ENCODE measurements at regions not wholly inside any gene's neighbourhood (a gene's known extent, or its start where the extent isn't known, plus 50 kb on each side); places are given as distances from the start of the nearest gene placed in this dataset.
"Not testable (repeated sequence)": the region's sequence is repeated elsewhere in the genome, so short reads cannot be mapped to it uniquely, and the experiment has no call there.

- no peak for DNase-seq
- Histone ChIP-seq H2AK5ac (ENCODE audit: low read length) (no peak overlapping the region), H3K56ac (ENCODE audit: low read length) (no peak overlapping the region), H3K4me1 (ENCODE audit: control insufficient read depth, low read depth, low read length) (no peaks in the 10 kb centered on the region), H3K4me3 (ENCODE audit: low read length) (no peak overlapping the region), H3K9ac (ENCODE audit: low read length) (no peak overlapping the region), H3K27ac (ENCODE audit: low read depth, low read length) (no peak overlapping the region), H3K36me3 (ENCODE audit: control insufficient read depth, insufficient read depth, low read length) (no peaks in the 10 kb centered on the region), H2BK120ac (ENCODE audit: low read depth, low read length) (no peak overlapping the region), H4K5ac (ENCODE audit: low read length) (no peak overlapping the region), H3K27me3 (ENCODE audit: insufficient read depth, low read length, poor library complexity) (peaks cover 4% of the 10 kb centered on the region), H3K18ac (ENCODE audit: low read length) (no peak overlapping the region), H3K23ac (ENCODE audit: low read length) (peak overlapping the region; percentile 66), H2BK15ac (replicated peaks; ENCODE audit: low read depth) (no peak overlapping the region), H2BK5ac (ENCODE audit: low read length) (no peak overlapping the region), H3K79me2 (ENCODE audit: control insufficient read depth, insufficient read depth, low read length) (no peaks in the 10 kb centered on the region), H3K79me1 (ENCODE audit: low read length) (no peaks in the 10 kb centered on the region), H3K4ac (ENCODE audit: low read depth, low read length) (no peak overlapping the region), H3K4me2 (ENCODE audit: low read length) (no peak overlapping the region), H4K8ac (ENCODE audit: low read depth, low read length) (no peak overlapping the region)
- WGBS (ENCODE audit: extremely low coverage, insufficient coverage, low lambda C conversion rate), result no CpG with 5 or more reads among the region's 4 CpGs
These were observed 76.2 kb upstream of the TOP3B start for GRCh38 chr22:22058633-22059290.

DNA sequence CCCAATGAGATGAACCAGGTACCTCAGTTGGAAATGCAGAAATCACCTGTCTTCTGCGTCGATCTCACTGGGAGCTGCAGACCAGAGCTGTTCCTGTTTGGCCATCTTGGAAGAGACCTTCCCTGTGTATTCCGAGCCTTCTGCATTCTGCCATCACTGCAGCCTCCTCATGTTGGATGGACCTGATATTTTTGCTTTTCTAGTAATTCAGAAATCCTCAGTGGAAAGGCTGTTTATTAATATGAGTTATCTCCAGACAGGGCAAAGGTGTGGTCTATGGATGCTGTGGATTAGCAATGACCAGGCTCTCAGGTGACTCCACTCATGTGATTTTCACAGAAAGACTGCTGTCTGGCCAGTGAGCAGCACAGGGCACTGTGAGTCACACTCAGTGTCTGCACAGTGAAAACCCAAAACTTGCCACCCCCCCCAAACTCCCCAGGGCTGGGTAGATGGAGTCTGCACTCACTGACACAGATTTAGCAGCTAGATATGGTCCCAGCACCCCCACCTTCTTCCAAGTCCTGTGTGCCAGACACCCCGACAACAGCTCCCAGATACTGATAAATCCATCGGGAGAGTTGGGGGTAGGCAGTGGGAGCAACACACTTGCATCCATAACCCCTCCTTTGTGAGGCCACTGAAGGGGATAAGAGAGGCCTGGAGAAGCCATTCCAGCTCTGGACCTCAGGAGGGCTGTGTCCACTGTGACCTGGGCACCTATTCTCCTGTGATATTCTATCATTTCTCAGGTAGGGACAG lies 75.2 kb upstream of the TOP3B start:
- no peak overlapping the region for H2AK5ac ChIP-seq (ENCODE audit: low read length)
- no peaks in the 10 kb centered on the region for H3K36me3 ChIP-seq (ENCODE audit: control insufficient read depth, insufficient read depth, low read length)
- H2BK5ac ChIP-seq (ENCODE audit: low read length), result no peak overlapping the region
- no peaks in the 10 kb centered on the region for H3K79me2 ChIP-seq (ENCODE audit: control insufficient read depth, insufficient read depth, low read length)
- no peak overlapping the region for H2BK120ac ChIP-seq (ENCODE audit: low read depth, low read length)
- peaks cover 4% of the 10 kb centered on the region for H3K27me3 ChIP-seq (ENCODE audit: insufficient read depth, low read length, poor library complexity)
- H3K56ac ChIP-seq (ENCODE audit: low read length), result no peak overlapping the region
- no CpG with 5 or more reads among the region's 5 CpGs for WGBS (ENCODE audit: extremely low coverage, insufficient coverage, low lambda C conversion rate)
- no peak overlapping the region for H3K4ac ChIP-seq (ENCODE audit: low read depth, low read length)
- H3K4me2 ChIP-seq (ENCODE audit: low read length), result no peak overlapping the region
- no peaks in the 10 kb centered on the region for H3K4me1 ChIP-seq (ENCODE audit: control insufficient read depth, low read depth, low read length)
- H3K9ac ChIP-seq (ENCODE audit: low read length), result no peak overlapping the region
- H3K23ac ChIP-seq (ENCODE audit: low read length), result no peak overlapping the region
- H4K8ac ChIP-seq (ENCODE audit: low read depth, low read length), result no peak overlapping the region
- H3K27ac ChIP-seq (ENCODE audit: low read depth, low read length), result no peak overlapping the region
- H3K4me3 ChIP-seq (ENCODE audit: low read length), result no peak overlapping the region
- H2BK15ac ChIP-seq (replicated peaks; ENCODE audit: low read depth), result no peak overlapping the region
- no peak overlapping the region for H4K5ac ChIP-seq (ENCODE audit: low read length)
- H3K18ac ChIP-seq (ENCODE audit: low read length), result no peak overlapping the region
- no peak for DNase-seq
- no peaks in the 10 kb centered on the region for H3K79me1 ChIP-seq (ENCODE audit: low read length)

GRCh38 chr22:22056809-22057594 lies 74.4 kb upstream of the TOP3B start:
- not testable (repeated sequence) for H4K5ac ChIP-seq (ENCODE audit: low read length); H2BK120ac ChIP-seq (ENCODE audit: low read depth, low read length); H3K4me1 ChIP-seq (ENCODE audit: control insufficient read depth, low read depth, low read length); H3K4ac ChIP-seq (ENCODE audit: low read depth, low read length); H3K4me2 ChIP-seq (ENCODE audit: low read length); H3K18ac ChIP-seq (ENCODE audit: low read length); H2AK5ac ChIP-seq (ENCODE audit: low read length); H3K27ac ChIP-seq (ENCODE audit: low read depth, low read length); H4K8ac ChIP-seq (ENCODE audit: low read depth, low read length); H3K27me3 ChIP-seq (ENCODE audit: insufficient read depth, low read length, poor library complexity); H3K9ac ChIP-seq (ENCODE audit: low read length); H3K36me3 ChIP-seq (ENCODE audit: control insufficient read depth, insufficient read depth, low read length); H3K79me1 ChIP-seq (ENCODE audit: low read length); H3K79me2 ChIP-seq (ENCODE audit: control insufficient read depth, insufficient read depth, low read length); H3K4me3 ChIP-seq (ENCODE audit: low read length); H2BK15ac ChIP-seq (replicated peaks; ENCODE audit: low read depth); H2BK5ac ChIP-seq (ENCODE audit: low read length); H3K56ac ChIP-seq (ENCODE audit: low read length); H3K23ac ChIP-seq (ENCODE audit: low read length)
- WGBS (ENCODE audit: extremely low coverage, insufficient coverage, low lambda C conversion rate), result no CpG with 5 or more reads among the region's 14 CpGs
- DNase-seq, result peak; percentile 67

DNA sequence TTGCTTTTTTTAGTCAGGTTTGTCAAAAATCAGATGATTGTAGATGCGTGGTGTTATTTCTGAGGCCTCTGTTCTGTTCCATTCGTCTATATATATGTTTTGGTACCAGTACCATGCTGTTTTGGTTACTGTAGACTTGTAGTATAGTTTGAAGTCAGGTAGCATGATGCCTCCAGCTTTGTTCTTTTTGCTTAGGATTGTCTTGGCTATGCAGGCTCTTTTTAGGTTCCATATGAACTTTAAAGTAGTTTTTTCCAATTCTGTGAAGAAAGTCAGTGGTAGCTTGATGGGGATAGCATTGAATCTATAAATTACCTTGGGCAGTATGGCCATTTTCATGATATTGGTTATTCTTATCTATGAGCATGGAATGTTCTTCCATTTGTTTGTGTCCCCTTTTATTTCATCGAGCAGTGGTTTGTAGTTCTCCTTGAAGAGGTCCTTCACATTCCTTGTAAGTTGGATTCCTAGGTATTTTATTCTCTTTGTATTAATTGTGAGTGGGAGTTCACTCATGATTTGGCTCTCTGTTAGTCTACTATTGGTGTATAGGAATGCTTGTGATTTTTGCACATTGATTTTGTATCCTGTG lies 70.1 kb upstream of the TOP3B start:
- H3K79me2 ChIP-seq (ENCODE audit: control insufficient read depth, insufficient read depth, low read length); H3K4me1 ChIP-seq (ENCODE audit: control insufficient read depth, low read depth, low read length); H2BK15ac ChIP-seq (replicated peaks; ENCODE audit: low read depth); H3K36me3 ChIP-seq (ENCODE audit: control insufficient read depth, insufficient read depth, low read length); DNase-seq; H3K56ac ChIP-seq (ENCODE audit: low read length); H4K8ac ChIP-seq (ENCODE audit: low read depth, low read length); H2AK5ac ChIP-seq (ENCODE audit: low read length); H3K18ac ChIP-seq (ENCODE audit: low read length); H3K79me1 ChIP-seq (ENCODE audit: low read length); H3K4ac ChIP-seq (ENCODE audit: low read depth, low read length); H4K5ac ChIP-seq (ENCODE audit: low read length); H2BK120ac ChIP-seq (ENCODE audit: low read depth, low read length); H3K4me2 ChIP-seq (ENCODE audit: low read length); H2BK5ac ChIP-seq (ENCODE audit: low read length); H3K9ac ChIP-seq (ENCODE audit: low read length); H3K27ac ChIP-seq (ENCODE audit: low read depth, low read length); H3K4me3 ChIP-seq (ENCODE audit: low read length); H3K27me3 ChIP-seq (ENCODE audit: insufficient read depth, low read length, poor library complexity); H3K23ac ChIP-seq (ENCODE audit: low read length): not testable (repeated sequence)
- no CpG with 5 or more reads among the region's 3 CpGs for WGBS (ENCODE audit: extremely low coverage, insufficient coverage, low lambda C conversion rate)

- not testable (repeated sequence) for H3K4me3 ChIP-seq (ENCODE audit: low read length); H3K4ac ChIP-seq (ENCODE audit: low read depth, low read length); H3K27ac ChIP-seq (ENCODE audit: low read depth, low read length); H3K79me2 ChIP-seq (ENCODE audit: control insufficient read depth, insufficient read depth, low read length); H3K79me1 ChIP-seq (ENCODE audit: low read length); H3K36me3 ChIP-seq (ENCODE audit: control insufficient read depth, insufficient read depth, low read length); H3K18ac ChIP-seq (ENCODE audit: low read length); H3K4me2 ChIP-seq (ENCODE audit: low read length); H2BK15ac ChIP-seq (replicated peaks; ENCODE audit: low read depth); H3K9ac ChIP-seq (ENCODE audit: low read length); H3K4me1 ChIP-seq (ENCODE audit: control insufficient read depth, low read depth, low read length); H3K56ac ChIP-seq (ENCODE audit: low read length); H3K27me3 ChIP-seq (ENCODE audit: insufficient read depth, low read length, poor library complexity); DNase-seq; H4K8ac ChIP-seq (ENCODE audit: low read depth, low read length); H2BK5ac ChIP-seq (ENCODE audit: low read length); H4K5ac ChIP-seq (ENCODE audit: low read length); H2BK120ac ChIP-seq (ENCODE audit: low read depth, low read length); H3K23ac ChIP-seq (ENCODE audit: low read length); H2AK5ac ChIP-seq (ENCODE audit: low read length)
- no CpG with 5 or more reads among the region's 2 CpGs for WGBS (ENCODE audit: extremely low coverage, insufficient coverage, low lambda C conversion rate)
These were observed 68.4 kb upstream of the TOP3B start for GRCh38 chr22:22051032-22051431.
